ENCODE measurements at regions not wholly inside any gene's neighbourhood (a gene's known extent, or its start where the extent isn't known, plus 50 kb on each side); places are given as distances from the start of the nearest gene placed in this dataset.

DNA sequence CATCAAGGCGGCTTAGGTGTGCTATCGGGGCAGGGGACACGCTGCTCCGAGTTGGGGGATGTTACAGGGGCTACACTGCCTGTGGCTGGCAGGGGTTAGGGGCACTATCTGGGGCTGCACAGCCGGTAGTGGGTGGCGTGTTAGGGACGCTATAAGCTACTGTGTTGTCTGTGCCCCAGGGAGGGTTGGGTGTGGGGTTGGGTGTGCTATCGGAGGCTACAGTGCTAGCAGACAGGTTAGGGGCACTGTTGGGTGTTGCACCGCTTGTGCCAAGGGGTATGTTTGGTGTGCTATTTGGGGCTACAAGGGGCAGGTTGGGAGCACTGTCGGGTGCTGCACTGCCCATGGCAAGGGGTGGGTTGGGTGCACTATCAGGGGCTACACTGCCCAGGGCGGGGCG lies 120.2 kb upstream of the VPREB1 start:
- TF ChIP-seq, protein P1, sequence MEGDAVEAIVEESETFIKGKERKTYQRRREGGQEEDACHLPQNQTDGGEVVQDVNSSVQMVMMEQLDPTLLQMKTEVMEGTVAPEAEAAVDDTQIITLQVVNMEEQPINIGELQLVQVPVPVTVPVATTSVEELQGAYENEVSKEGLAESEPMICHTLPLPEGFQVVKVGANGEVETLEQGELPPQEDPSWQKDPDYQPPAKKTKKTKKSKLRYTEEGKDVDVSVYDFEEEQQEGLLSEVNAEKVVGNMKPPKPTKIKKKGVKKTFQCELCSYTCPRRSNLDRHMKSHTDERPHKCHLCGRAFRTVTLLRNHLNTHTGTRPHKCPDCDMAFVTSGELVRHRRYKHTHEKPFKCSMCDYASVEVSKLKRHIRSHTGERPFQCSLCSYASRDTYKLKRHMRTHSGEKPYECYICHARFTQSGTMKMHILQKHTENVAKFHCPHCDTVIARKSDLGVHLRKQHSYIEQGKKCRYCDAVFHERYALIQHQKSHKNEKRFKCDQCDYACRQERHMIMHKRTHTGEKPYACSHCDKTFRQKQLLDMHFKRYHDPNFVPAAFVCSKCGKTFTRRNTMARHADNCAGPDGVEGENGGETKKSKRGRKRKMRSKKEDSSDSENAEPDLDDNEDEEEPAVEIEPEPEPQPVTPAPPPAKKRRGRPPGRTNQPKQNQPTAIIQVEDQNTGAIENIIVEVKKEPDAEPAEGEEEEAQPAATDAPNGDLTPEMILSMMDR (IDR thresholded peaks at IDR 0.05; ENCODE audit: control extremely low read depth in 1 of 3, insufficient read depth in 1 of 3, low read depth in 1 of 3, low read length in 3 of 3): no peak
- TF ChIP-seq, protein P2, sequence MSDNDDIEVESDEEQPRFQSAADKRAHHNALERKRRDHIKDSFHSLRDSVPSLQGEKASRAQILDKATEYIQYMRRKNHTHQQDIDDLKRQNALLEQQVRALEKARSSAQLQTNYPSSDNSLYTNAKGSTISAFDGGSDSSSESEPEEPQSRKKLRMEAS (IDR thresholded peaks at IDR 0.05): no peak
- no peak for TF ChIP-seq JUND (IDR thresholded peaks at IDR 0.05; ENCODE audit: low read length)
